Hepatocyte (in vitro differentiated cells): ENCODE measurements at regions not wholly inside any gene's neighbourhood (a gene's known extent, or its start where the extent isn't known, plus 50 kb on each side); places are given as distances from the start of the nearest gene placed in this dataset.

Experiments used
- CTCF ChIP-seq: fragments of 200-600 bp; sonication (generic); IDR thresholded peaks from 2 replicates; pipeline ENCODE4 v1.5.1; 2016; ENCODE audit warnings: antibody characterized with exemption, mild to moderate bottlenecking; ENCODE audit not compliant: poor library complexity
- EZH2 ChIP-seq: fragments of 200-600 bp; sonication (generic); IDR thresholded peaks from 2 replicates; pipeline ENCODE4 v1.6.1; 2016; ENCODE audit warnings: antibody characterized with exemption, mild to moderate bottlenecking, borderline replicate concordance

GRCh38 chr3:88621586-88621985 is 471.8 kb downstream of the C3orf38 start:
- no peak for TF ChIP-seq CTCF
- no peak for TF ChIP-seq EZH2
